Thoracic aorta (tissue), 2 donors: ENCODE measurements at regions not wholly inside any gene's neighbourhood (a gene's known extent, or its start where the extent isn't known, plus 50 kb on each side); places are given as distances from the start of the nearest gene placed in this dataset.

Experiments
- ATAC-seq: fragments of 150-250 bp; one replicate; pipeline ENCODE4 v1.8.0; 2017; ENCODE audit warnings: low read depth; ENCODE audit not compliant: insufficient number of reproducible peaks, low FRiP score
- DNase-seq: peaks from one replicate; pipeline ENCODE4 v3.0.0-alpha.2; 2020; ENCODE audit warnings: low spot score
- H3K27ac ChIP-seq, 2 donors: fragments of 200-600 bp; sonication (generic); 1 replicate in 1 of 2; 2 replicates in 1 of 2; pipeline ENCODE4 v1.5.1; 2016; ENCODE audit warnings: mild to moderate bottlenecking in 2 of 2, moderate library complexity in 2 of 2
- H3K27me3 ChIP-seq: fragments of 200-600 bp; sonication (generic); replicated peaks from 2 replicates; pipeline ENCODE4 v1.6.0; 2016; ENCODE audit warnings: mild to moderate bottlenecking; ENCODE audit not compliant: insufficient read depth
- H3K36me3 ChIP-seq: fragments of 200-600 bp; sonication (generic); one replicate; pipeline ENCODE4 v1.5.1; 2016
- H3K4me1 ChIP-seq, 2 donors: fragments of 200-600 bp; sonication (generic); 1 replicate in 1 of 2; 2 replicates in 1 of 2; pipeline versions ENCODE4 v1.5.1 to v1.6.0; 2016; ENCODE audit warnings: low read depth in 2 of 2, mild to moderate bottlenecking in 1 of 2; ENCODE audit not compliant: control insufficient read depth in 1 of 2
- H3K4me3 ChIP-seq: fragments of 200-600 bp; sonication (generic); 2 replicates; pipeline ENCODE4 v1.5.1; 2016; ENCODE audit warnings: mild to moderate bottlenecking
- H3K9me3 ChIP-seq: fragments of 200-600 bp; sonication (generic); 2 replicates; pipeline ENCODE4 v1.5.1; 2016
- TF ChIP-seq, protein P1 (sequence below): fragments of 200-600 bp; sonication (generic); IDR thresholded peaks from one replicate; pipeline ENCODE4 v1.5.1; 2019; ENCODE audit warnings: antibody characterized with exemption

DNA sequence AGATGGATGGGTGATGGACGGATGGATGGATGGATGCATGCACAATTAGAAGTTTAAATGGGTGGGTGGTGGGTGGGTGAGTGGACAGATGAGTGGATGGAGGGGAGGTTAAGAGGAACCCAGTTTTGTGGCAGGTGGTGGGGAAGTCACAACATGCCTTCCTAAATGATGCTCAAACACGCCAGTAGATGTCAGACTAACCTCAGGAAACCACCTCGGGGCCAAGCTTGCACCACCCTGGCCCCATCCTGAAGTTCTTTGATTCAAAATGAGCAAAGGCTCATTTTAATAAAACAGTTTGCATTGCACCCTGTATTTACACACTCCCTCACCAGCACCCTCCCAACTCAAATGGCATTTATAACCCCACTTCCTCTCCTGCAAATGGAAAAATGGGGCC is 91.4 kb upstream of the CACNA1A start:
- H3K4me3 ChIP-seq = no peak overlapping the region

DNA sequence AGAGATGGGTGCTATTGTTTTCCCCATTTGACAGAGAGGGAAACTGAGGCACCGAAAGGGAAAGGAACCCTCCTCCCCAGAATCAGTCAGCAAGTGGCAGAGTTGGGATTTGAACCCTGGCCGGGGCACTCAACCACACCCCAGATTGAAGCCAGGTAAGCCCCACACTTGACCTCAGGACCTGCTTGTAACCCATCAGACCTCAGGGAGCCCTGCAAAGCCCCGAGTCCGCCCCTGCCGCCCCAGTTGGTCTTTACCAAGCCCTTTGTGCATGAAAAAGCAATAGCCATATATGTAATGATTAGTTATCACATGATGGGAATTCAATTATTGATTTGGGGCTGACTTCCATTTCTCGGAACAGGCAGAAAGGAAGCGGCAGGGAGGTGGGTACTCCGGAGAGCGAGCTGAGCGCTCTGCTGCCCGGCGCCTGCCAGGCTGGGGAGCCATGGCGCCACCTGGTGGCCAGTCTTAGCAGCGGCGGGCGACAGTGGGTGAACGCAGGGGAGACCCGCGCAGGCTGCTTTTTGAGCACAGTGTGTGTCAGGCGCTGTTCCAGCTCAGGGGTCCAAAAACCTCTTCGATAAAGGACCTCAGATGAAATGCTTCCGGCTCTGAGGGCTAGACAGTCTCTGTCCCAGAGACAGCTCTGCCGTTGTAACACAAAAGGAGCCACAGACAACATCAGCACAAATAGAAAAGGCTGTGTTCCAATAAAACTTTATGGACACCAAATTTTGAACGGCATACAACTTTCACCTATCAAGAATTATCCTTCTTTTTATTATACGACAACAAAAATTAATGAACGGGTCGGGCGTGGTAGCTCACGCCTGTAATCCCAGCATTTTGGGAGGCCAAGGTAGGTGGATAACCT is 82.9 kb upstream of the CACNA1A start:
- H3K27ac ChIP-seq = no peak overlapping the region
- H3K9me3 ChIP-seq = no peaks in the 10 kb centered on the region
- no peak overlapping the region for H3K4me3 ChIP-seq
- DNase-seq (no peak), ATAC-seq (no peak)
- no peaks in the 10 kb centered on the region for H3K4me1 ChIP-seq
- H3K36me3 ChIP-seq = no peaks in the 10 kb centered on the region
- TF ChIP-seq, protein P1, sequence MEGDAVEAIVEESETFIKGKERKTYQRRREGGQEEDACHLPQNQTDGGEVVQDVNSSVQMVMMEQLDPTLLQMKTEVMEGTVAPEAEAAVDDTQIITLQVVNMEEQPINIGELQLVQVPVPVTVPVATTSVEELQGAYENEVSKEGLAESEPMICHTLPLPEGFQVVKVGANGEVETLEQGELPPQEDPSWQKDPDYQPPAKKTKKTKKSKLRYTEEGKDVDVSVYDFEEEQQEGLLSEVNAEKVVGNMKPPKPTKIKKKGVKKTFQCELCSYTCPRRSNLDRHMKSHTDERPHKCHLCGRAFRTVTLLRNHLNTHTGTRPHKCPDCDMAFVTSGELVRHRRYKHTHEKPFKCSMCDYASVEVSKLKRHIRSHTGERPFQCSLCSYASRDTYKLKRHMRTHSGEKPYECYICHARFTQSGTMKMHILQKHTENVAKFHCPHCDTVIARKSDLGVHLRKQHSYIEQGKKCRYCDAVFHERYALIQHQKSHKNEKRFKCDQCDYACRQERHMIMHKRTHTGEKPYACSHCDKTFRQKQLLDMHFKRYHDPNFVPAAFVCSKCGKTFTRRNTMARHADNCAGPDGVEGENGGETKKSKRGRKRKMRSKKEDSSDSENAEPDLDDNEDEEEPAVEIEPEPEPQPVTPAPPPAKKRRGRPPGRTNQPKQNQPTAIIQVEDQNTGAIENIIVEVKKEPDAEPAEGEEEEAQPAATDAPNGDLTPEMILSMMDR = peak; percentile 98
- H3K27me3 ChIP-seq = no peaks in the 10 kb centered on the region

More for the DNA sequence above, 91.4 kb upstream of the CACNA1A start:
- Histone ChIP-seq H3K9me3 (no peaks in the 10 kb centered on the region), H3K4me1 (no peaks in the 10 kb centered on the region), H3K27me3 (no peaks in the 10 kb centered on the region), H3K36me3 (no peaks in the 10 kb centered on the region), H3K27ac (no peak overlapping the region)
- ATAC-seq (no peak), DNase-seq (no peak)
- TF ChIP-seq, protein P1 = peak; percentile 56

DNA sequence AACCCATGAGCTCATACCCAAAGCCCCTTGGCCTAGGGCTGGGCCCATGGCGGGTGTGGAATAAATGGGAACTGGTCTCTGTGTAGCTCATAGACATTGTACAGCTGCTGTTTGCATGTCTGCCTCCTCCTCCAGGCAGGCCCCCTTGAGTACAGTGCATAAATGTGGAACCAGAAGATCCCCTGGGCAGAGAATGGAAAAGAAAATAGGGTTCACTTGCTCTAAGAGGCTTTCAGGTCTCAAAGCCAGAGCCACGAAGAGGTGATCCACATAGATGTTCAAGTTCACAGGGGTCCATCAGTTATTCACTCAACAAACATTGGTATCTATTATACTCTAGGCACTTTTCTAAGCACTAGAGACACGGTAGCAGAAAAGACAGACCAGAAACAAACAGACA is 79.2 kb upstream of the CACNA1A start:
- Histone ChIP-seq H3K4me1 (no peaks in the 10 kb centered on the region), H3K9me3 (no peaks in the 10 kb centered on the region), H3K27ac (no peak overlapping the region), H3K27me3 (no peaks in the 10 kb centered on the region), H3K4me3 (no peak overlapping the region), H3K36me3 (no peaks in the 10 kb centered on the region)
- DNase-seq (no peak), ATAC-seq (no peak)
- TF ChIP-seq, protein P1 = no peak

DNA sequence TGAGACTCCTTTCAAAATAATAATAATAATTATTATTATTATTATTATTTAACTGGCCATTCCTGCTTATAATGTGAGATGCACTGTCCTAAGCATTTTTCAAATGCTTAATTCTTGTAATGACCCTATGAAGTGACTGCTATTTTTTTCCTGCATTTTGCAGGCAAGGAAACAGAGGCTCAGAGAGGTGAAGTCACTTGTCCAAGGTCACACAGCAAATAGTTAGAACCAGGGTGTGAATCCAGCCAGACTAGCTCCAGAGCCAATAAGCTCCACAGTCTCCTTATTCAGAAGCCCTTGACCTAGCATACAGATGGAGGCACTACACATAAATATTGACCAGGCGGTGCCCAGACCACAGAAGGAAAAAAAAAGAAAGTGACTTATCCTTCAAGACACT is 77.5 kb upstream of the CACNA1A start:
- no peak for ATAC-seq

DNA sequence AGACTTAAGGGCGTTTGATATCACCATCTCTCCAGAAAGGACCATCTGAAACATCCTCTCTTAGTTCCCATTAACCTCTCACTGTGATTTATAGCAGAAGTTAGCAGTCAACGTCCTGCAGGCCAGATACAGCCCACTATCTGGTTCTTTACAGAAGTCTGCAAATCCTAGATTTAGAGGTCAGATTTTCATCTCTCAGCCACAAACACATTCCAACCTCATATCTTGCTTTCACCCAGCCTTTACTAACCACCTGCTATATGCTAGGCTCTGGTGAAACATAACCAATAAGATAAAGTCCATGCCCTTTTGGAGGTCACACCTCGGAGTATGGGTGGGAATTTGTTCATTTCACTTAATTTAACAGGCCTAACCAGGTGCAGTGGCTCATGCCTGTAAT is 76.8 kb upstream of the CACNA1A start:
- TF ChIP-seq, protein P1 = no peak
- Histone ChIP-seq H3K4me3 (no peak overlapping the region), H3K4me1 (no peaks in the 10 kb centered on the region), H3K36me3 (no peaks in the 10 kb centered on the region), H3K27me3 (no peaks in the 10 kb centered on the region), H3K9me3 (no peaks in the 10 kb centered on the region), H3K27ac (no peak overlapping the region)
- ATAC-seq (no peak), DNase-seq (no peak)

More for the DNA sequence above, 77.5 kb upstream of the CACNA1A start:
- H3K4me3 ChIP-seq = no peak overlapping the region
- TF ChIP-seq, protein P1 = no peak
- no peaks in the 10 kb centered on the region for H3K36me3 ChIP-seq
- H3K9me3 ChIP-seq = no peaks in the 10 kb centered on the region
- no peaks in the 10 kb centered on the region for H3K27me3 ChIP-seq
- no peaks in the 10 kb centered on the region for H3K4me1 ChIP-seq
- no peak for DNase-seq
- no peak overlapping the region for H3K27ac ChIP-seq
